Kidney glomerular epithelial cell (primary cell): ENCODE measurements at regions not wholly inside any gene's neighbourhood (a gene's known extent, or its start where the extent isn't known, plus 50 kb on each side); places are given as distances from the start of the nearest gene placed in this dataset.
"Not testable (repeated sequence)": the region's sequence is repeated elsewhere in the genome, so short reads cannot be mapped to it uniquely, and the experiment has no call there.

Source experiments
- DNase-seq: peaks from one replicate; lab custom pipeline; 2025; lab: John Stamatoyannopoulos, UW

GRCh38 chr15:70367913-70368705, 270.4 kb upstream of the TLE3 start:
- DNase-seq, result not testable (repeated sequence)

DNA sequence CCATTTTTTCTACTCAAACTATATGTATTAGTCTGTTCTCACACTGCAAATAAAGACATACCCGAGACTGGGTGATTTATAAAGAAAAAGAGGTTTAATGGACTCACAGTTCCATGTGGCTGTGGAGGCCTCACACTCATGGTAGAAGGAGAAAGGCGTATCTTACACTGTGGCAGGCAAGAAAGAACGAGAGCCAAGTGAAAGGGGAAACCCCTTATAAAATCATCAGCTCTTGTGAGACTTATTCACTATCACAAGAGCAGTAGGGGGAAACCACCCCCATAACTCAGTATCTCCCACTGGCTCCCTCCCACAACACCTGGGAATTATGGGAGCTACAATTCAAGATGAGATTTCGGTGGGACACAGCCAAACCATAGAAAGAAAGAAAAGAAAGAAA, 266.3 kb upstream of the TLE3 start:
- not testable (repeated sequence) for DNase-seq

DNA sequence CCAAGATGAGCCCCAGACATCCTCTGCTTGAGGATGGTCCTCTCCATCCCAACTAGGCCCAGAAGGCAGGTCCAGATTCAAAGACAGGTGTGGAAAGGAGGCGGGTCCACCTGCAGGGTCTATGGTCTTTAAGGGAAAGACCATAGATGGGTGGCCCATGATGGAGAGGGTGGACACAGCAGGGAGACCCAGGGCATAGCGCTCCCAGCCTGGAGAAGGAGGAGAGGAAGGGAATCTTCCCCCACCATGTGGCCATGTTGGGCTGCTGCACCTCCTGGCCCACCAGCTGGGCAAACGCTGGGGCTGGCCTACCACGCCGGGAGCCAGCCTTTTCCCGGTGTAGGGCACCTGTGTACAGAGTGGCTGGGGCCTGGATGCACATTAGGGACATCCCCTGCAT, 265.2 kb upstream of the TLE3 start:
- DNase-seq, result no peak

- DNase-seq, result no peak
These were observed 264.6 kb upstream of the TLE3 start for GRCh38 chr15:70362350-70362749.

DNA sequence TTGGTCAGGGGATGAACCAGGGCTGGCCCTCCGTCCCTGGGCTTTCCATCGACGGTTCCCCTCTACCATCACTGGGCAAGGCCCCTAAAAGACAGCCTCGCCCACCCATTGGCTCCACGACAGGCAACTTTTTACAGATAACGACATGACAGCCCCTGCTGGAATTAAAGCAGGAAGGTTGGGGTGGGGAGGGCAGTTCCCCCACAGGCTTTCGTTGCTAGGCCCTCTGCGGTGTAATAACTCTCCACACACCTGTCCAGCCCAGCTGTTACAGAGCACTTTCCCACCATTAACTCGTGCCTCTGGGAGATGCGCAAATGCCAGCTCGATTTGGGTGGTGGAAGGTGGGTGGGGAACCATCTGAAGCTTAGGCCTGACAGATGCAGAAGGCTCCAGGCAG, 264.2 kb upstream of the TLE3 start:
- no peak for DNase-seq

DNA sequence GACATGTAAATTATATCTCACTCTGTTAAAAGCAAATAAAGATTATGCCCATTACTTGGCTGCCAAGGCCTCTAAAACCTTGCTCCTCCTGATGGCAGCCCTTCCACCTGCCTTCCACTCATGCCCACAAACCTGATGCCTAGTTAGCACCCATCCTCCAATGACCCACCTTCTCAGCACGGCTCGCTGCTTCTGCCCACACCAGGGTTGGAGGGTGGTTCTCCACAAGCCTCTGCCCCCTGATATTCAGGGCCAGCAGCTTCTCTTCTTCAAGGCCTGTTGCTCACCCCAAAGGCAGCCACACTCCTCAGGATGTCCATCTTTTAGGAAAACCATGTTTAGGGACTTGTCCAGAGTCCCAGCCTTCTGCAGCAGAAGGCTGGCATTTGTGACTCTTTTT, 263.4 kb upstream of the TLE3 start:
- no peak for DNase-seq

DNA sequence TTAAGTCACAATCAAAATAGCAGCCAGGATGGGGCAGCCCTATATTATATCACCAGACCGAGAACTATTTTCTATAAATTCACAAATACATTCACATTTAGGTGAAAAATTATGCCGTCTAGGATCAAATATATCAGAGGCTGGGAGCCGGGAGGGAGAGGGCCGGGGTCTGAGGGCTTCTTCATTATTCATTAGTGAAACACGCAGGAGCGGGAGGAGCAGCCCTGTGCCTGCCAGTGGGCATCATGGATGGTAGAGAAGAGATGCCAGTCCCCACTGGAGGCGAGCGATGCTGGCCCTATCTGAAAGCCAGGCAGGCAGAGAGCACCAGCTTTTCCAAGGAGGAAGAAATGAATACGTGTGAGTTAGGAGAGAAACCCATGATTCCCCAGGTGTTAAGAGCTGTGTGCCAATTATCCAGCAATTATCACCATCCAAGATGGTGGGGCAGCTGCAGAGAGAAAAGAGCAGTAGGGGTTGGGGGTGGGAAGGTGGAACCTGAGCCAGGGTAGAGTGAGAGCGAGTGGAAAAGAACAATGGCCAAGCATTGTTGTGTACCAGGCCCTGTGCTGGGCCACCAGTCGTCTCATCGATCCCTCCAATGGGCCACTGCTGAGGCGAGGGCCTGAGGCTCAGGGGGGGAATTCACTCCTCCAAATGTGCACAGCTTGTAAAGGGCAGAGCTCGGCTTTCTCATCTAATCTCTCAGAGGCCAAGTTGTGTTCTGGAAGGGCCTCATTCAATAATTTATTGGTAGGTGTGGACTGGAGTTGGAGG, 261.3 kb upstream of the TLE3 start:
- no peak for DNase-seq

GRCh38 chr15:70358011-70358819, 260.5 kb upstream of the TLE3 start:
- DNase-seq, result no peak

- no peak for DNase-seq
These were observed 259.7 kb upstream of the TLE3 start for GRCh38 chr15:70357453-70357852.

DNA sequence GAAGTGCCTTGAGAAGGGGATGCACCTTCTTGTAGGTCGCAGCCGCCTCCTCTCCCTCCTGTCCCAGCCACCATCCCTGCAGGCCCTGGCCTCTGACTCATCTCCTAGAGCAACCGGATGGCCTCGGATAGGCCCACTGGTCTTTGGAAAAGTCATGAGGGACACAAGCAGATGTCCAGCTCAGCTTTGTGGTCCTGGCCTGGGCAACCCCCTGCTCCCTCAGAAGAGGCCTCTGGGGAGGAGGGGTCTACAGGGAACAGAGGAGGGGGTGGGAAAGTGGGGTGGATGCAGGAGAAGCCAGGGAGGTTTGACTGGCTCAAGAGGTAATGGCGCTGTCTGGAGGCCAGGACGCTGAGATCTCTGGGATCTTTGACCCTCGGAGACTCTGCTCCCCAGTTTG, 259.2 kb upstream of the TLE3 start:
- DNase-seq, result no peak

- DNase-seq, result no peak
These were observed 258.5 kb upstream of the TLE3 start for GRCh38 chr15:70356062-70356860.

GRCh38 chr15:70355275-70355795, 257.6 kb upstream of the TLE3 start:
- DNase-seq, result no peak

- no peak for DNase-seq
These were observed 256.7 kb upstream of the TLE3 start for GRCh38 chr15:70354346-70354905.

DNA sequence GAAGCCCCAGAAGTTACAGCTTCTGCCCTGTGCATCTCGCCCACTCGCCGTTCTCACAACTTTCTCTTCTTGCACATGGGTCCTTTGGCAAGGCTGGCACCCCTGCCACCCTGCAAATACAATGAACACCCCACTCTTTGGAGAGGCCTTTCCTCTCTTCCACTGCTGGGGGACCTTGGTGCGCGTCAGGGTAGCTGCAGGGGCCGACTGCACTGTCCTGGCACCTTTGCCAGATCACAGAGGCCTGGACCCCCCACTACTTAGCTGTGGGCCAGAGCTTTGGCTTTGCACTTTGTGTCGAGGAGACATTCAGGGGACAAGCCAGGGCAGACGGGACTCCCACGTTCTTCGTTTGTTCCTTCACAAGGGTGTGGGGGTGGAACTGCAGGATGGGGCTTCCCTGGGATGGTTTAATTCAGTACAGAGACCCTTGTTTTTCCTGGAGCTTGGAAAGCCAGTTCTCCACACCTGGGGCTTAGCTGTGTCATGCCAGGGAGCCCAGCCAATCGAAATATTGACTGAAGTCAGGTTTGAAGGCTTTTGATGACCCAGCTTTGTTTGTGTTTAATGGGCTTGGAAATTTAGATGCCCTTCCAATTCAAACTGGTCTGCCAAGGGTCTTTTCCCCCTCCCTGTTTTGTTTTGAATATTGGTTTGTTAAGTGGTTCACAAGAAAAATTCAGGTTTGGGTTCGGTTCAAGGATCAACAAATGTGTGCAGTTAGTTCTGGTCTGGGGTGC, 256.1 kb upstream of the TLE3 start:
- no peak for DNase-seq

GRCh38 chr15:70351941-70352774, 254.4 kb upstream of the TLE3 start:
- DNase-seq, result no peak

- no peak for DNase-seq
These were observed 253.7 kb upstream of the TLE3 start for GRCh38 chr15:70351391-70351790.

DNA sequence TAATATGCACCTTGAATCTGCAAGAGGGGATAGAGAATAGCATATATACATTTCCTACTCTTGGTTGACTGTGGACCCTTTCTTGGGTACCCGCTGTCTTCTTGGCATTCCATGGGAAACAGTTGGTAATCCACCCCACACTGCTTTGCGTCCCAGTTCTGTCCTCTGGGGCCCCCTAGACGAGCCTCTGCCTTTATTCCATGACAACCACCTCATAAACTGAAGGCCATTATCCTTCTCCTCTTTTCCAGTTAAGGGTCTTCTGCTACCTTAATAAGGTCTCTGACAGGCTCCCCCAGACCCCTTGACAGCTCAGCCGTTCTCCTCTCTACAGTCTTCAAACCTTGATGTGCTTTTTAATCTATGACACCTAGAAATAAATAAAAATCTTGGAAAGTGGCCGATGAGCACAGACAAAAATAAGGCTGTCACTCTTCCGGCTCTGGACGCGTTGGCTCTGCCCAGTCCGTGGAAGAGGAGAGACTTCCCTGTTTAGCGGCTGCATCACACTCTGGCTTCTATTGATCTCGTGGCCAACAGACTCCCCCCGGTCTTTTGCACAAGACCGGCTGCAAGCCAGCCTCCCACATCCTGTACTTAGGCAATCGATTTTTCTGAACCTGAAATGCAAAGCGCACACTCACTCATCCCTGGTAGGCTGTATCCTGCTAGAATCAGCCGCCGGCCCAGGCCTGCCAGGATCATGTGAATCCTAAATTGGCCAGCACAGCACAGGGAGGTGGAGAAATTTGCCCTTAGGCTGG, 251.0 kb upstream of the TLE3 start:
- no peak for DNase-seq

- no peak for DNase-seq
These were observed 250.5 kb upstream of the TLE3 start for GRCh38 chr15:70348226-70348543.
